Tibial artery (tissue), 4 donors: ENCODE measurements at regions not wholly inside any gene's neighbourhood (a gene's known extent, or its start where the extent isn't known, plus 50 kb on each side); places are given as distances from the start of the nearest gene placed in this dataset.

Experiments
- DNase-seq, 2 donors: peaks; one replicate each; pipeline ENCODE4 v3.0.0-alpha.2; 2019
- H3K27ac ChIP-seq, 2 donors: fragments of 200-600 bp; sonication (generic) in 1 of 2; 1 replicate in 1 of 2; 2 replicates in 1 of 2; pipeline ENCODE4 v1.5.1; 2018 to 2019; ENCODE audit warnings: mild to moderate bottlenecking in 1 of 2
- H3K27me3 ChIP-seq, 2 donors: fragments of 200-600 bp; sonication (generic) in 1 of 2; one replicate each; pipeline versions ENCODE4 v1.5.1 to v1.6.0; 2016 to 2019
- H3K36me3 ChIP-seq, 3 donors: fragments of 200-600 bp; sonication (generic) in 2 of 3; one replicate each; pipeline ENCODE4 v1.5.1; 2016 to 2019; ENCODE audit warnings: mild to moderate bottlenecking in 2 of 3
- H3K4me1 ChIP-seq, 4 donors: fragments of 200-600 bp; sonication (generic) in 2 of 4; 1 replicate in 3 of 4; 2 replicates in 1 of 4; pipeline ENCODE4 v1.5.1; 2016 to 2019
- H3K4me3 ChIP-seq, 2 donors: fragments of 200-600 bp; sonication (generic) in 1 of 2; 1 replicate in 1 of 2; 2 replicates in 1 of 2; pipeline ENCODE4 v1.5.1; 2018 to 2019; ENCODE audit warnings: mild to moderate bottlenecking in 2 of 2
- H3K9me3 ChIP-seq, 3 donors: fragments of 200-600 bp; sonication (generic) in 1 of 3; one replicate each; pipeline ENCODE4 v1.5.1; 2016 to 2019
- intact Hi-C: fragments of 100-400 bp; cut with DNase I; formaldehyde crosslinking; loops from one replicate; pipeline ENCODE4 v1.15.0; 2023; ENCODE audit warnings: low total_unique reads
- TF ChIP-seq, protein P1 (sequence below), 2 experiments: fragments of 200-600 bp in 1 of 2; fragments of 450-650 bp in 1 of 2; IDR thresholded peaks; one replicate each; pipeline ENCODE4 v1.5.1; 2017 to 2019; ENCODE audit warnings: antibody characterized with exemption in 2 of 2, mild to moderate bottlenecking in 1 of 2, moderate library complexity in 1 of 2

DNA sequence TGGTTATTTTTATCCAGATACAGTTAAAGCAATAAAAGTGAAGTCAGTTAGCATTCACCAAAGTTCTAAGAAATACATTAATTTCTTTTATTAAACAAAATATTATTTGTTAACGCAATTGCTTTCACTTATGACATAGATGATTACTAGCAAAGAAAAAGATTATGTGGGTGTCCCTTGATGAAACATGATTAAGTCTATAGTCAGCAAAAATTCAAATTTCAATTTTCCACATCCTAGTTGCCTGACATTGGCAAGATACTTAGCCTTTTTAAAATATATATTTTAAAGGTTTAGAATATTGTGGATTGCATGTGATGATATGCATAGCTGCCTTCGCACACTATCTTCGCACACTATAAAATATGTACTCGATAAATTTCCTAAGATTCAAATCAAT lies 1780.5 kb upstream of the MIR17HG start:
- Histone ChIP-seq H3K9me3 (no peaks in the 10 kb centered on the region), H3K27ac (no peak overlapping the region), H3K4me3 (no peak overlapping the region), H3K27me3 (no peaks in the 10 kb centered on the region), H3K36me3 (no peaks in the 10 kb centered on the region), H3K4me1 (no peaks in the 10 kb centered on the region)
- TF ChIP-seq, protein P1, sequence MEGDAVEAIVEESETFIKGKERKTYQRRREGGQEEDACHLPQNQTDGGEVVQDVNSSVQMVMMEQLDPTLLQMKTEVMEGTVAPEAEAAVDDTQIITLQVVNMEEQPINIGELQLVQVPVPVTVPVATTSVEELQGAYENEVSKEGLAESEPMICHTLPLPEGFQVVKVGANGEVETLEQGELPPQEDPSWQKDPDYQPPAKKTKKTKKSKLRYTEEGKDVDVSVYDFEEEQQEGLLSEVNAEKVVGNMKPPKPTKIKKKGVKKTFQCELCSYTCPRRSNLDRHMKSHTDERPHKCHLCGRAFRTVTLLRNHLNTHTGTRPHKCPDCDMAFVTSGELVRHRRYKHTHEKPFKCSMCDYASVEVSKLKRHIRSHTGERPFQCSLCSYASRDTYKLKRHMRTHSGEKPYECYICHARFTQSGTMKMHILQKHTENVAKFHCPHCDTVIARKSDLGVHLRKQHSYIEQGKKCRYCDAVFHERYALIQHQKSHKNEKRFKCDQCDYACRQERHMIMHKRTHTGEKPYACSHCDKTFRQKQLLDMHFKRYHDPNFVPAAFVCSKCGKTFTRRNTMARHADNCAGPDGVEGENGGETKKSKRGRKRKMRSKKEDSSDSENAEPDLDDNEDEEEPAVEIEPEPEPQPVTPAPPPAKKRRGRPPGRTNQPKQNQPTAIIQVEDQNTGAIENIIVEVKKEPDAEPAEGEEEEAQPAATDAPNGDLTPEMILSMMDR (IDR thresholded peaks at IDR 0.05), result no peak
- no peak for DNase-seq
- intact Hi-C loops, result no loop called here

DNA sequence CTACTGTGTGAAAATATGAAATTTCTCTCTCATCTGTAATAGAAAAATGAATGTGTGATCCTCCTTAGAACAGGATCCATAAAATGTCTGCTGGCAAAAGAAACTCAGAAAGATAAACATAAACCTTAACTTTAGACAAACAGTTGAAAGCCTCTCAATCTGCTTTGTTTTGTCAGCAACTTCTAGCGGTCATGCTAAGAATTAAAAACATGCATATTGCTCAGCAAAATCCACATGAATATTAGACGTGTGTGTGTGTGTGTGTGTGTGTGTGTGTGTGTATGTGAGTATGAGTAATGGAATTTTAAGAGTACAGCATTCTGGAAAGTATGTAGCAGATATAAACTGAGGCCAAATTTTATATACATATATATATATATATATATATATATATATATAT lies 1779.2 kb upstream of the MIR17HG start:
- H3K4me3 ChIP-seq, result no peak overlapping the region
- H3K4me1 ChIP-seq, result no peaks in the 10 kb centered on the region
- H3K36me3 ChIP-seq, result no peaks in the 10 kb centered on the region
- H3K27me3 ChIP-seq, result no peaks in the 10 kb centered on the region
- no peak overlapping the region for H3K27ac ChIP-seq
- no peak for DNase-seq
- intact Hi-C loops, result no loop called here
- TF ChIP-seq, protein P1 (IDR thresholded peaks at IDR 0.05), result no peak
- no peaks in the 10 kb centered on the region for H3K9me3 ChIP-seq

DNA sequence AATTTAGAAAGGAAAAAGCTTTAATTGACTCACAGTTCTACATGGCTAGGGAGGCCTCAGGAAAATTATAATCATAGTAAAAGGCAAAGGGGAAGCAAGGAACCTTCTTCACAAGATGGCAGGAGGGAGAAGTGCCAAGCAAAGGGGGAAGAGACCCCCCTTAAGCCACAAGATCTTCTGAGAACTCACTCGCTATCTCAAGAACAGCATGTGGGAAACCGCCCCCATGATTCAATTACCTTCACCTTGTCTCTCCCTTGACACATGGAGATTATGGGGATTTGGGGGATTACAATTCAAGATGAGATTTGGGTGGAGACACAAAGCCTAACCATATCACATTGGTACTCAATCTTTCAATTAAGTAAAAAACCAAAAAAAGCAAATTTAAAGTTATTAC lies 1778.7 kb upstream of the MIR17HG start:
- no peak for DNase-seq
- no peaks in the 10 kb centered on the region for H3K27me3 ChIP-seq

DNA sequence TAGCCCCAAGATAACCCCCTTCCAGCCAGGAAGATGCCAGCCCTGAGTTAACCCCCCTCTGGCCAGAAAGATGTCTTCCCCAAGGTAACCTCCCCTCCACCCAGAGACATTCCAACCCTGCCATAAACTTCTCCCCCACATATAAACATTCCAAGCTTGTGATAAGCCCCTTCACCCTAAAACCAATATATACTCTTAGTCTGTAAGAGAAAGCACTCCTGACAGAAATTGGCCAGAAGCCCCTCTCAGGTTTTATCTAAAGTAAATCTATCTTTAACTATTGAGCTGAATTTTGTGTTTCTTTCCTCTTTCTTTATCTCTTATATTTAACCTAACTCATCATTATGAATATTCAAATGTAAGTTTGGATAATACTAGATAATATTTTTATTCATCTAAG lies 1775.8 kb upstream of the MIR17HG start:
- Histone ChIP-seq H3K36me3 (no peaks in the 10 kb centered on the region), H3K4me3 (no peak overlapping the region), H3K9me3 (no peaks in the 10 kb centered on the region), H3K27ac (no peak overlapping the region), H3K27me3 (no peaks in the 10 kb centered on the region), H3K4me1 (no peaks in the 10 kb centered on the region)
- TF ChIP-seq, protein P1 (IDR thresholded peaks at IDR 0.05), result no peak
- DNase-seq, result no peak
- intact Hi-C loops, result no loop called here

More for the DNA sequence above, 1778.7 kb upstream of the MIR17HG start:
- Histone ChIP-seq H3K36me3 (no peaks in the 10 kb centered on the region), H3K4me1 (no peaks in the 10 kb centered on the region), H3K27ac (no peak overlapping the region), H3K4me3 (no peak overlapping the region), H3K9me3 (no peaks in the 10 kb centered on the region)
- TF ChIP-seq, protein P1 (IDR thresholded peaks at IDR 0.05), result no peak
- intact Hi-C loops, result no loop called here

DNA sequence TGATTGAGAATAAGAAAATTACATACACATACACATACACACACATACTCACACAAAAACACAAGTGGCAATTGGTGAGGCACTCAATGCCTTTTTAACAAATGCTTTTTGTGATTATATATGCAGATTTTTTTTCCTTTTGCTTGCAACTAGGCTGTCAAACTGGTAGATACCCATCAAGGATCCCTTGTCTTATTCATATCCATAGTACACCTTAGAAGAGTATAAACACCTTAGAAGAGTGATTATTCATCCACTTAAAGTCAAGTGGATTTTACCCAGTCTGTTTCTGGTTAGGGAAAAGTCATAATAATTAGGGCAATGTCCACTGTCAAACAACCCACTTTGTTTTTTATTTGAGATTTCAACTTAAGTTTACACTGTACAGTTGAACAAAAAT lies 1773.4 kb upstream of the MIR17HG start:
- intact Hi-C loops, result no loop called here
- no peak for DNase-seq
- TF ChIP-seq, protein P1 (IDR thresholded peaks at IDR 0.05), result no peak
- Histone ChIP-seq H3K9me3 (no peaks in the 10 kb centered on the region), H3K4me1 (no peaks in the 10 kb centered on the region), H3K4me3 (no peak overlapping the region), H3K27ac (no peak overlapping the region), H3K36me3 (no peaks in the 10 kb centered on the region), H3K27me3 (no peaks in the 10 kb centered on the region)

DNA sequence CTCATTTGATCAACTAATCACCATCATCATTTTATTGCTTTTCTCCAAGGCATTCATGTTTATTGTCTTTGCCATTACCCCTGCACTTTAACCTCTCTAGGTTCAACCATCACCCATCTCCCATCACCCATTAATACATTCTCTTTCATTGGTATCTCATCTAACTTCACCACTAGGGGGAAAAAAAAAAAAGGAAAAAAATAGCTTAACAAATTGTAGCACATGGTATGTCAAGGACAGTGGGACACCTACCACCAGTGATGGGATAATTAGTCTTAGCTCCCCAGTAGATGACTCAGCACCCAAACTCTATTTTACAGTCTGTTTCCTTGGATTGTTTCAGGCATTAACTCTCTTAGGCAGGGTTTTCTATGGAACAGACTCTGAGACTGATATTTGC lies 1770.2 kb upstream of the MIR17HG start:
- TF ChIP-seq, protein P1 (IDR thresholded peaks at IDR 0.05), result no peak
- H3K4me3 ChIP-seq, result no peak overlapping the region
- DNase-seq, result no peak

More for the DNA sequence above, 1770.2 kb upstream of the MIR17HG start:
- Histone ChIP-seq H3K27me3 (no peaks in the 10 kb centered on the region), H3K27ac (no peak overlapping the region), H3K4me1 (no peaks in the 10 kb centered on the region), H3K9me3 (no peaks in the 10 kb centered on the region), H3K36me3 (no peaks in the 10 kb centered on the region)
- intact Hi-C loops, result no loop called here
